Superior temporal gyrus (tissue), 1 donor: ENCODE measurements at regions not wholly inside any gene's neighbourhood (a gene's known extent, or its start where the extent isn't known, plus 50 kb on each side); places are given as distances from the start of the nearest gene placed in this dataset.

Source experiments
- DNase-seq: peaks from one replicate; pipeline ENCODE4 v3.0.0-alpha.2; 2016; ENCODE audit errors: extremely low spot score

DNA sequence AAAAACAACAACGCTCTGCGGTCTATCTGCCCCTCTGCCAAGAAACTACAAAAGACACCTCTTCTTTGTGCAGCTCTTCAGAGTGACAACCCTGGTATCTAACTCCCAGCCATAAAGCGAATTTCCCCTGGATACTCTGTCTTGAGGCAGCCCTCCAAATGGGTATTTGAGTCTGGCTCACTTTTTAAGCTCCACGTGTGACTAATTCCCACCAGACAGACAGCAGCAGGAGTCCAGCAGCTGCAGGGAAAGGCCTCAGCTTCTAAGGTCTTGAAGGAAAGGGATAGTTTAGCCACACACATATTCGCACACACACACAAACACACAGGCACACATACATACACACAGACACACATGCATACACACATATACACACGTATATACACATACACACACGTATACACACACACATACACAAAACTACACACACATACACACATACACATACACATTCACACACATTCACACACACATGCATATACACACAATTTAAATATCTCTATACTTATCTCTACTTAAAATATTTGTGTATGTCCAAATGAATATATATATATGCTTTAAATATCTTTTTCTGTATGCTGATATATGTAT lies 188.8 kb downstream of the TSHZ3 start:
- DNase-seq: no peak

GRCh38 chr19:31154021-31154420 lies 195.2 kb downstream of the TSHZ3 start:
- DNase-seq: no peak

GRCh38 chr19:31152906-31153305 lies 196.3 kb downstream of the TSHZ3 start:
- no peak for DNase-seq

DNA sequence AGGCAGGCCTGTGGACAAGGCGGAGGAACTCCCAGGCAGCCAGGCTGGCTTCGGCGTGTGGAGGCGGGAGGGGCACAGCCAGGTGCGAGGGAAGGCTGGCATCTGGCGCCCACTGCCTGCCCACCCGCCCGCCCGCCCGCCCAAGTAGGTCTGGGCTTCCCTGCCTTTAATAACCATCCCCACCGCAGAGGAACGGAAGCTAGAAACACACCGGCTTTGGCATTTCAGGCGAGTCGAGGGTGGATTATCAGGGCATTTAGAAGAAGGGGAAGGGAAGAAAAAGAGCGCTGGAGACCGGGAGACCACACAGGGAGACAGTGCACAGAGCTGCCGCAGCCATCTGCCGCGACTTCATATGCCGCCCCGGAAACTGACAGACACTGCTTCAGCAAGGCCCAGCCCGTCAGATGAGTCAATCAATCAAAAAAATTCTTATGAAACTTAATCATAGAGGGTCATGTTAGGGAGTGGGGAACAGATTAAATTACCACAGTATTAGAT lies 199.7 kb downstream of the TSHZ3 start:
- no peak for DNase-seq

- DNase-seq: no peak
Measured at GRCh38 chr19:31148671-31149070, 200.6 kb downstream of the TSHZ3 start.

- no peak for DNase-seq
Measured at GRCh38 chr19:31147234-31147633, 202.0 kb downstream of the TSHZ3 start.

DNA sequence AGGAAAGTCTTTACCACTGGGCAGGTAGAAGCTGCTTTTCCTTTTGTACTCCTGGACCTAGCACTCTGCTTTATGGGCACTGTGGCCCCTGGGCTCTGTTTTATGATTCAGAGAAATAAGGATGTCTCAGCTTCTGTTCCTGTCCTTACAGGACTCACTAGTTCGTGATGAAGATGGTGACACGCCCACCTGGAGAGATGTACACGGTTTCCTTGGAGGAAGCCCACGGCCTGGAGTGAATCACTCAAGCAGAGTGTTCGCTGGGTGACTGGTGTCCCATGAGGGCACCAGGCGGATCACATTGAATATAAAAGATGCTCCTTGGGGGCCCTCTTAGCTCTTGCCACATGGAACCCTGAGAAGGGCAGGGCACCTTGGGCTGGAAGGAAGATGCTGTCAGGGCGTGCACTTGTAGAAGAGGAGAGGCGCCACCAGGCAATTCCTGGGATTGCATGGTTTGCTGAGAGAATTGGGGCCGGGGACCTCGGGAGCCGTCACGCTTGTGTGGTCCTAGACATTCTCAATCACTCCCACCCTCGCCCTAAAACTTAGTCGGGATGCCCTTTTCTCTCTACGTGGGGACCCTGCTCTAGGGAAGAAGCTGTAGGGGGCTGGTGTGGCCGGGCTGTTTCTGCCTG lies 202.6 kb downstream of the TSHZ3 start:
- no peak for DNase-seq

DNA sequence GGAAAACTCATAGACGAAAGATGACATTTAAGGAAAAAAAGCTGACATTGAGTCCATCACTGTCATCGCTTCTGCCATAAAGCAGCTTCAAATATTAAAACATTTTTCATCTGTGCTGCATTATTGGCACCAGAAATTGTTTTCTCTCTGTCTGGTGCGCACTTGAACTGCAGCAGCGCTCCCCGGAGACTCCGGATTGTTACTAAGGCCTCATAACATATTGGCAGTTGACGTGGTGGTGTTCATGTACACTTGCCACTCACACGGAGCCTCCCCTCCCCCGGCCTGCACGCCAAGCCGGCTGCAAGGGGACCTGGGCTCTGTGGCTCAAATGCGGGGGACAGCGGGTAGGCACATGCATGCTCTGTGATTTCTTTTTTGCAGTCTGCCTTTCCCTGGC lies 203.2 kb downstream of the TSHZ3 start:
- no peak for DNase-seq

- no peak for DNase-seq
Measured at GRCh38 chr19:31145007-31145406, 204.2 kb downstream of the TSHZ3 start.

DNA sequence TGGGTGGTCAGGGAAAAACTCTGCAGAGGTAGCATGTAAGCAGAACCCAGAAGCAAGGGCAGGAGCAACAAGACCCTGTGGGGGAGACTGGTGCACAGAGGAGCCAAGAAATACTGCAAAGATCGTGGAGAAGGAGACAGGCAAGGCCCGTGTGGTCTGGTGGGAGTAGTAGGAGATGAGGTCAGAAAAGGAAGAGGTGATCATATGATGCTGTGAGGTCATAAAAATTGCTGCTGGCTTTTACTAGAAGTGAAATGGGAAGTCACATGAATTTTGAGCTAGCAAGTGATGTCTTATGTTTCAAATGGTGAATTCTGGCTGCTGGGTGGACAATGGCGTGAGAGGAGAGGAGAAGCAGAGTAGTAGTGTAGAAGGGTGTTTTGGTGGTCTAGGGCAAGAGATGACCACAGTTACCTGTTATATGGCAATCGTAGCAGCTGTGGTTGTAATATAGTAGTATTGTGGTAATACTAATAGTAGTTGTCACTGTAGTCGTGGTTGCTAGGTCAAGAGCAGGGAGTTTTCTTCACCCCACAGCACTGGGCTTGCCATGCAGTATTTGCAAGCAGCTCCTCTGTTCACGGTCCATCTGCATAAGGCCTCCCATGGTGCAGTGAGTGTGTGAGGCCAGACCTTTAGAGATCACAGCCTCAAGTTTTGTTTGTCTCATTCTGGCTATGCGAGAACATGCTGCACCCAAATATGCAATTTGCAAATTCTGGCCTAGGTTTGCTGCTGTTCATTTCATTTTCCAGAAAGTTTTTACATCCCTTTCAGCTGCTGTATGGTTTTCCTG lies 205.0 kb downstream of the TSHZ3 start:
- no peak for DNase-seq

DNA sequence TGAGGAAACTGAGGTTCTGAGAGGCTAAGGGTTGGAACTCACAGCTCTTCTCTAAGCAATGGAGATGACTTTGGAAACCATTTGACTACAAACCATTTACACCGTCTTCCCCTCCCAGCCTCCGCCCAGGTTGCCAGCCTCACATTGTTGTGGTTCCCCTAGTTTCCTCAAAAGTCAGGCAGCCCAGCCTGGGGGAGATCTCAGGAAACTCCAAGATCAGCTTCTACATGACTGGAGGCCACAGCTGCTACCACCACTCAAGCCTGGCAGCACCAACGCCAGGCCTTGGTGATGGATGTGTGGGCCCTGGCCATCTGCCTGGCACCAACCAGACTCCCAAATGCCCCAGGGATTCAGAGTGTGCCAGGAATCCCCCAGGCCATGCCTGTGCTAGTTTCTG lies 207.9 kb downstream of the TSHZ3 start:
- DNase-seq: no peak

- DNase-seq: no peak
Measured at GRCh38 chr19:31140717-31141116, 208.5 kb downstream of the TSHZ3 start.

DNA sequence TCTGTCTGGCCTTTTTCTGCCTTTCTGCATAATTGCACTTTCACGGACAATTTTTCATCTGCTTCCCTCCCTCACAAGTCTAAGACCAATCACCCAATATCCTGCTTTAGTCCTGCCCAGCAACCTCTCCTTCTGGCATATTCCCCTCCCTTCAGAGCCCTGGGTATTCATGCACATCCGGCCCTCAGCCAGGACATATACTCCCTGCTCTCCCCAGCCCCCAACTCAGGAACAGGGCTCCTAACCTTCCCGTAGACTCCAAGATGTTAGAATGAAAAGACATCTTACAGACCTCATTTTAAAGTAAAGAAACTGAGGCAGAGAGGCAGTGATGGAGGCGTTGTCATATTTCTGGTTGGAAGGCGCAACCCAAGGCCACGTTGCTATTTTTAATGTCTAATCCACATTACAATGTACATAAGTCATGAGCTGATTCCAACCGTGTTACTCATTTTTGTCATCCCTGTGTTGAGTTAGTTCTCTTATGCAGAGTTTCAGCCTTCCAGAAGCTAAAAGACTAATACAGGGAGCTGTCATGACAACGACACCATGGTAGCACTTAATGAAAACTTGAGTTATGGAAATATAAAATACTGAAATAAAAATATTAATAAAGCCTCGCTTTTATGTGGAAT lies 209.2 kb downstream of the TSHZ3 start:
- no peak for DNase-seq

DNA sequence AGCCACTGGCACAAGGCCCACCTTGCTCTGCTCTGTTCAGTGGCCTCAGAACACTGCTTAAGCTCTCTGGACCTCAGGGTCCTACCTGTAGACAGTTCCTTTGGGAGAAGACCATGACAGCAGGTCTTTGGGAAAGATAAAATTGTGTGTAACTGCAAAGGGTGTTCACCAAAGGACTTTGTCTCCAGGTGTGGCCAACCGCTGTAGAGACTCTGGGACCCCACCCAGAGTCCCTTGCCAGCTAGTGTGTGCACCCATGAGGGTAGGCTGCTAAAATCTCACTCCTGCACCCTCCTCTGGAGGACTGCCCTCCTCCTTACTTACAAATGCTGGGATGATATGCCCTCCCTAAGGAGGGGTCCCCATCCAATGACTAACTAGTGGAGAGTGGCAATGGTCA lies 211.2 kb downstream of the TSHZ3 start:
- DNase-seq: no peak

GRCh38 chr19:31135841-31136240 lies 213.4 kb downstream of the TSHZ3 start:
- no peak for DNase-seq

GRCh38 chr19:31132753-31133110 lies 216.5 kb downstream of the TSHZ3 start:
- no peak for DNase-seq

- no peak for DNase-seq
Measured at GRCh38 chr19:31128291-31128690, 220.9 kb downstream of the TSHZ3 start.

GRCh38 chr19:31127134-31127967 lies 221.9 kb downstream of the TSHZ3 start:
- DNase-seq: no peak

DNA sequence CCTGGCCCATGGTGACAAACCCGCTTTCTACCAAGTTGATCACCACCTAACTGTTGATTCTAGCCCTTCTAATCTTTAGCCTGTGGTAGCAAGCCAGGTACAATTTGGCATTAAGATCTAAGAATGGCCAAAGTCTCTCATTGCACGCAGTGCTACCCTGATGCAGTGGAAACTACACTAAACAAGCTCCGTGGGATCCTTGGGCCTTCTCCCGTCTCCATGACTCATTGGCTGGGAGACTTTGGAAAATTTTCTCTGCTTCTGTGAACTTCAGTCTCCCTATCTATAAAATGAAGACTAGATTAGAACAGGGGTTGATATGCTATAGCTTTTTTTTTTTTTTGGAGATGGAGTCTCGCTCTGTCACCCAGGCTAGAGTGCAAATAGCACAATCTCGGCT lies 223.0 kb downstream of the TSHZ3 start:
- DNase-seq: no peak

DNA sequence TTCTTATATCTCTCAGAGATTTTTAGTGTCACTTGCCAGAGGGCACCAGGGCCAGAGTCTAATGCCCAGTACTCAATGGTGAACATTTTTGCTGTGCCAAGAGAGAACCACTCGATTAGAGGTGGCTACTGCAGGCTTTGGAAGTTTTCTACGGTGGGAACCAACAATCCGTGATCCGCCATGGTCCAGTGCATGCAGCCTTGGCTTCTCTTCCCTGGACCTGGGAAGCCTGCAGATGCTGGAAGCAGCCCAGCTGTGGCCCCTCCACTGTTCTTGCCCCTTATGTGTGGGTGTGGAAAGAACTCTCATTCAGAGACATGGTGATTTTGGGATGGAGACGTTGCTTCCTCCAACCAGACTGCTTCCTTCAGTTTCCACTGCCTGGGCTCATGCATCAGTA lies 224.2 kb downstream of the TSHZ3 start:
- DNase-seq: no peak

DNA sequence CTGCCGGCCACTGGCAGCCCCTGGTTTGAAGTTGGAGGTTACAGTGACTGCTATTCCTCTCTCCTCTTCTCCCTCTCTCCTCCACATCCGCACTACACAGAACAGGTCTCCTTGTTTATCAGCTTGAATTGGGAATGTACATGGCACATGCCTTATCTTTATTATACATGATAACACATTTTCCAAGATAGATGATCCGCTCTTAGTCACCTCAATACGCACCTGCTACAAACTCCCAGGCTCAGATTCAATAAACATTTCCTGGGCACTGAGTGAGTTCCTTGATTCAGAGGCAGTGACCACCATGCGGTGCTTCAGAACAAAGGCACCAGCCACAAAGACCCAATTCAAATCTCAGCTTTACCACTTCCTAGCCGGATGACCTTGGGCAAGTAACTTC lies 227.7 kb downstream of the TSHZ3 start:
- no peak for DNase-seq

GRCh38 chr19:31120952-31121351 lies 228.3 kb downstream of the TSHZ3 start:
- DNase-seq: no peak
